HG03342 (cell line): ENCODE measurements at regions not wholly inside any gene's neighbourhood (a gene's known extent, or its start where the extent isn't known, plus 50 kb on each side); places are given as distances from the start of the nearest gene placed in this dataset.
A peak's percentile ranks its signal among the peaks of the same experiment; 100 is the strongest.

Experiments
- ATAC-seq: cut with Tn5 transposase; IDR thresholded peaks from one replicate; pipeline ENCODE4 v1.9.1; 2021; ENCODE audit warnings: mild to moderate bottlenecking, moderate library complexity; ENCODE audit not compliant: unreplicated experiment

- no peak for ATAC-seq
Measured at GRCh38 chr5:174229514-174230370, 184.2 kb downstream of the NSG2 start.

GRCh38 chr5:174231956-174232487 lies 186.5 kb downstream of the NSG2 start:
- no peak for ATAC-seq

DNA sequence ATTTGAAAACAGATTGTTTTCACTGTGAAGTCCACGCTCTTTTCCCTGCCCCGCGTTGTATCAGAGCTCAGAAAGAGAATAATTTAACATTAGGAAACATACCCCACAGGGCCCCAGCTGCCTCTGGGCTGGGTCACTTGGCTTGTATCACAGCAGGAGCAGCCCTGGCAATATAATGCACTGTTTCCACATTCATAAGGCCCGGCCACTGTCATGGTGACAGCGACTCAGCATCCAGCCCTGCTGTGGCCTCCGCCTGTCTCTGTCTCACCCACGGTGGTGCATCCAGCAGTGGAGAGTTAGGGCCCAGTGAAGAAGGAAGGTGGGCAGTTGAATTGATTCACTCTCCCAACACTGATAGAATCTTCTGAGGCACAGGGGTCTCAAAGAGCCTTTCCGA lies 188.9 kb downstream of the NSG2 start:
- ATAC-seq = no peak

DNA sequence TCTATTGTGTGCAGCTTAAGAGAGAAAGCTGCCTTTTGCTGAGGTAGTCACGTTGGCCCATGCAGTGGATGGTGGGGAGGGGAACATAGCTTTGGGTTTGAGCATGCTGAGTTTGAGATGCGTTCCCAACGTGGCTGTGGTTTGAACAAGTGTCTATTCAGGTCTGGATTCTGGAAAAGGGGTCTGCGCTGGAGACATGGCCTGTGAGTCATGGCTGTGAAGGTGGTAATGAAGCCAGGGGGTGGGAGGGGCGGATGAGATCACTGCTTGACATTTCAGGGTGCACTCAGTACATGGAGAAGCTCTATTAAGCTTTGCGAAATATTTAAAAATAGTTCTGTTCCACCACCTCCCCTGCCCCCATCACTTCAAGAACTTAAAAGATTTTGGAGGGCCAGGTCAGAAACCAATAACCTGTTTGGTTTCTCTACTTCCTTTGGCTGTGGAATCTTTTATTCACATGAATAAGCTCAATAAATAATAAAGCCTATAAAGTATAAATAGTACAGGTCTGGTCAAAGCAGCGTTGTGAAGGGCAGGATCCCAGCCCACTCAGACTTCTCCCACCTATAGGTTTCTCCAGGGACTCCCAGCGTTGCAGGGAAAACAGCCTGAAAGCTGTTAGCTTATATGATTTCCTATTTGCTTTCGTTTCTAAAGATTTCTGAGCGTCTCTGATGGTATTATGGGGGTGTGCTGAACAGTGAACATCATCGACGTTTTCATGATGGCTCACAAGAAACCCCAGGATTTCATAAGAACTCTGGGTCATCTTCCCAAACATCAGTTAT lies 189.9 kb downstream of the NSG2 start:
- no peak for ATAC-seq

DNA sequence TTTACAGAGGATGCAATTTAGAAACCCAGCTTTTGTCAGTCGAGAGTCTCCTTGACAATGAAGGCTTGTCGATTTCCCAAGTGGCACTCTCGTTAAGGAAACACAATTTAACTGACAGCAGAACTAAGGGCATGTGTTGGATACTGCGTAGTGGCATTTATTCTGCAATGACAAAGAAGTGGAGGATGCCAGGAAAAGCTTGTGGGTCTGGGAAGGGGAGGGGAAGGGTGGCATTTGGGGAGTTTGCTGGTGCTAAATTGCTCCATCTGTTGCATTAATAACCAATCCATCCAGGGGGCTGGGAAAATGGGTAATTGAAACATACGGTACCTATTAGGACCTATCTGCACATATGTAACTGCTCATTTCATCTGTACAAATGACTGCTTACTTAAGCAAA lies 190.6 kb downstream of the NSG2 start:
- no peak for ATAC-seq

- no peak for ATAC-seq
Measured at GRCh38 chr5:174239718-174240117, 194.2 kb downstream of the NSG2 start.

- no peak for ATAC-seq
Measured at GRCh38 chr5:174242573-174242972, 197.1 kb downstream of the NSG2 start.

- ATAC-seq = no peak
Measured at GRCh38 chr5:174243904-174244303, 198.4 kb downstream of the NSG2 start.

DNA sequence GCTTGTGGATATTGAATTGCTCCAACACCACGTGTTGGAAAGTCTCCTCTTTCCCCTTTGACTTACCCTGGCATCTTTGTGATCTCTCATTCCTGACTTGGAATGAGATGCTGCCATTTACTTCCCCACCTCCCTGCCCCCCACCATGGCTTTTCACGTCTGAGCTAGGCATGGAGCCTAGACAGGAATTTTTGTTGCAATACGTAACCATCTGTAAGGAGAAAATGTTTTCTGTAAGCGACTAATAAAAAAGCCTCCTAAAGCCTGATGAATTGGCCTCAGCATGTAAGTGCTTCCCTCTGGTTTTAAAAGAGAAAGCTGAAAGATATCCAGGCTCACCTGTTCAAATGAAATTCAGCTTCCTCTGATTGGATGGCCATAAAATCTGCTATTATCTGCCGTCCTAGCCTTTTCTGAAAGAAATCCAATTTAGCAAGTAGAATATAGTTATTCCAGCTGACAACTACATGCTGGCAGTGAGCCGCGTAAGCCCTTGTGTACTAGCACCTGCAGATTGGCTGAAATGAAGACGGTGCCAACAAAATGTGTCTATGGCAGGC lies 200.1 kb downstream of the NSG2 start:
- ATAC-seq = no peak

GRCh38 chr5:174246743-174247142 lies 201.2 kb downstream of the NSG2 start:
- ATAC-seq = no peak

DNA sequence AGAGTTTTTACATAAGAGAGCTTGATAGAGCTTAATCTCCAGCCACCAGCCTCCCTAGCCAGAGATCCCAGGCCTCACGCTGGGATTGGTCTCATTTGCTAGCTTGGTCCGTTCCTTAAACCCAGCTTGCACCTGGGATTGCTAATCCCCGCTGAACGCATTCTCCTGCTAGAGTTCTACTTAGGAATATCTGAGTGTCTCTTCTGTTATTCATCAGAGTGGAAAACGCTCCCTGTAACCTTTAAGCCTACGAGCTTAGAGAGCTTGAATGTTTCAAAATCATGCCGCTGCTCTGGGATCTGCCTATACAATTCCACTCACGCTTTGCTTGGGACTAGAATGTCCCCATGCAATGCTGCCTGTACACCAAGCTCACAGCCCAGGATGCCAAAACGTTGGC lies 201.8 kb downstream of the NSG2 start:
- ATAC-seq = no peak

DNA sequence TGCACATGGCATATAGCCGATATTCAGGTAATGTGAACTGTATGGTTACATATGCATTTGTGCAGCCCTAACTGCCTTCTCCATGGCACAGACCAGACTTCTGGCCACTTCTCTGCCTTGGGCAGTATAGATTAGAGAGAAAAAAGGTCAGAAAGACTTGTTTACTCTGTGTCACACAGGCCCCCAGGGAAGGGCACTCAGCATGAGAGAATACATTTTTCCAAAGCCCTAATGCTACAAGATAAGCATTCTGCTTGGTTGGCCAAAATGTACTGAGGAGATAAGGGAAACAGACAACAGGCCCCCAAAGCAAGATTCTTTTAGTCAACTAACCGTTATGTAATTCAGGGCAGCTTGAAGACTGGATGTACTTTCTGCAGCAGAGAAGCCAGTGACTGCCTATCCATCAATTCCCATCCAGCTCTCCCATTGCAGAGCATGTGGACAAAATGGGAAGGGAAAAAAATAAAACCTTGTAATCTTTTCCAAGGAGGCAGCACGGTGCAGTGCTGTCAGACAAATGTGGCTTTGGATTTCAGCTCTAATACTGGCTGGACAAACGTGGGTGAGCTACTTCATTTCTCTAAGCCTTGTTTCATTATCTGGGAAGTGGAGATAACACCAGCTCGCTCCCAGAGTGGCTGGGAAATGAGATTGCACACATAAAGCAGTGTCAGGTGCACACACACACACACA lies 205.9 kb downstream of the NSG2 start:
- ATAC-seq = no peak

GRCh38 chr5:174252121-174252520 lies 206.6 kb downstream of the NSG2 start:
- no peak for ATAC-seq

- ATAC-seq = no peak
Measured at GRCh38 chr5:174259696-174260420, 214.4 kb downstream of the NSG2 start.

GRCh38 chr5:174271316-174271715 lies 225.8 kb downstream of the NSG2 start:
- ATAC-seq = no peak

GRCh38 chr5:174272671-174273070 lies 227.2 kb downstream of the NSG2 start:
- no peak for ATAC-seq

- peak; percentile 90 for ATAC-seq
Measured at GRCh38 chr5:174273325-174273724, 227.8 kb downstream of the NSG2 start.

GRCh38 chr5:174275959-174276358 lies 230.5 kb downstream of the NSG2 start:
- ATAC-seq = no peak

GRCh38 chr5:174281089-174281760 lies 235.7 kb downstream of the NSG2 start:
- ATAC-seq = no peak

DNA sequence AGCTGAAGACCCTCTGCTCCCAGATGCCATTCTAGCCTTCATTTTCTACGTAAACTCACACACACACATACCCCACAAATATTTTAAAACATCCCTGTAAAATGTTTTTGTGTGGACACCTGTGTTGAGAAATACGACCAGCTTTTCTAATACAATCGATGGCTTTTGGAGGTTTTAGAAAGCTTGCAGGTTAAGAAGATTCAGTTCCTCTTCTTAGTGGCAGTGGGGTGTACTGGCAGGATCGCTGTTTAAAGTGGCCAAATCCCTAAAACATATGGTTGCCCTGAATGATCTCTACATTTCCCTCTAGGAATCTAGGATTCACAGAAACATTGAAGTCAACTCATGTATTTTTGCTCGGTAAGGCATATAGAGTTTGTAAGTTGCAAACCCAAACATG lies 236.3 kb downstream of the NSG2 start:
- ATAC-seq = no peak
